BE2C (cell line): ENCODE measurements at regions not wholly inside any gene's neighbourhood (a gene's known extent, or its start where the extent isn't known, plus 50 kb on each side); places are given as distances from the start of the nearest gene placed in this dataset.

Source experiments
- DNase-seq: peaks from one replicate; pipeline ENCODE4 v3.0.0-alpha.2; 2020
- H3K27me3 ChIP-seq: fragments of 250-450 bp; sonication (Bioruptor Pico); 2 replicates; pipeline ENCODE4 v1.5.1; 2020; ENCODE audit warnings: mild to moderate bottlenecking
- H3K36me3 ChIP-seq: fragments of 250-450 bp; sonication (Bioruptor Pico); 2 replicates; pipeline ENCODE4 v1.5.1; 2020; ENCODE audit warnings: mild to moderate bottlenecking
- H3K4me1 ChIP-seq: fragments of 250-450 bp; sonication (Bioruptor Pico); 2 replicates; pipeline ENCODE4 v1.5.1; 2020
- H3K4me3 ChIP-seq: 2 replicates; pipeline ENCODE4 v1.5.1; 2011; ENCODE audit warnings: low read depth, low read length
- H3K9me3 ChIP-seq: fragments of 250-450 bp; sonication (Bioruptor Pico); 2 replicates; pipeline ENCODE4 v1.5.1; 2020
- CTCF ChIP-seq: IDR thresholded peaks from 2 replicates; pipeline ENCODE4 v1.5.1; 2012; ENCODE audit warnings: mild to moderate bottlenecking, low read depth, low read length

DNA sequence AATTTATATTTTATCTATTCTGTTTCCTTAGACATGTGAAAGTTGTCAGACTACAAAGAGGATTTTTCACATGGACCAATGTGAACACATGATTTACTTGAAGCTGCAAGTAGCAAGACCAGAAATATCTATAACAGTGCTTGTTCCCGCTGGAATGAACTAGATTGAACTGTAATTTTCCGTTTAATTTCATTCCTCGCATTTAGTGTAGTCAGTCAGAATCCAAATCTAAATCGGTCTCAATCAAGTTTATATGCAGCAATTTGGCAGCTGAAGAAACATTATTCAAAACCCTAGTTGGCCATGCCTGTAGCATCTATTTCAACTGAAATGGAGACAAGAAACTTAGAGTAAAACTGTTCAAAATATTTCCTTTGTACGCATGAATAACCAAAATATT is 570.7 kb upstream of the SLITRK5 start:
- no peak overlapping the region for H3K4me3 ChIP-seq
- H3K9me3 ChIP-seq, result no peaks in the 10 kb centered on the region
- no peaks in the 10 kb centered on the region for H3K27me3 ChIP-seq
- H3K4me1 ChIP-seq, result no peaks in the 10 kb centered on the region
- DNase-seq, result no peak
- no peaks in the 10 kb centered on the region for H3K36me3 ChIP-seq
- no peak for TF ChIP-seq CTCF

DNA sequence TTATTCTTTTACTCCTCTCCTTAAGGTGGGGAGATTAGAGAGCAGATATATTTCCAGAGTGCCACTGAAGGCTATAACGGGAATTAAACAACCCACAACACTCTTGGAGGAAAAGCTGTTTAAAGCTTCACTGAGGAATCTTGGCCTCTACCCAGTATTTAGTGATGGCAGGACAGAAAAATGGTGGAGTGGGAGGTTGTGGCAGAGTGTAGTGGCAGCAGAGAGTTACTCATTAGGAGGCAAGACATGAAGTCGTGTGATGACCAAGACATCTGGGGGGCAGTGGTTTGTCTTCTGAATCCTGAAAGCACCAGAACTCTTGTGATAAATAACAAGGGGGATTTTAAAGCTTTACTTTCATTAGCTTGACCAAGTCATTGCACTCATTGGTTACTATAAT is 563.5 kb upstream of the SLITRK5 start:
- no peak for DNase-seq
- TF ChIP-seq CTCF, result no peak

GRCh38 chr13:87120476-87120875 is 550.7 kb upstream of the SLITRK5 start:
- no peak for DNase-seq
- no peaks in the 10 kb centered on the region for H3K9me3 ChIP-seq
- TF ChIP-seq CTCF, result no peak
- H3K4me1 ChIP-seq, result no peaks in the 10 kb centered on the region
- H3K4me3 ChIP-seq, result no peak overlapping the region
- no peaks in the 10 kb centered on the region for H3K36me3 ChIP-seq
- H3K27me3 ChIP-seq, result no peaks in the 10 kb centered on the region

More for the DNA sequence above, 563.5 kb upstream of the SLITRK5 start:
- Histone ChIP-seq H3K4me3 (no peak overlapping the region), H3K27me3 (no peaks in the 10 kb centered on the region), H3K4me1 (no peaks in the 10 kb centered on the region), H3K36me3 (no peaks in the 10 kb centered on the region), H3K9me3 (no peaks in the 10 kb centered on the region)

- Histone ChIP-seq H3K4me1 (no peaks in the 10 kb centered on the region), H3K27me3 (no peaks in the 10 kb centered on the region), H3K9me3 (no peaks in the 10 kb centered on the region), H3K36me3 (no peaks in the 10 kb centered on the region), H3K4me3 (no peak overlapping the region)
- no peak for TF ChIP-seq CTCF
- no peak for DNase-seq
These were observed 548.6 kb upstream of the SLITRK5 start for GRCh38 chr13:87122551-87122950.

GRCh38 chr13:87123987-87124784 is 547.0 kb upstream of the SLITRK5 start:
- TF ChIP-seq CTCF, result no peak
- Histone ChIP-seq H3K4me1 (no peaks in the 10 kb centered on the region), H3K9me3 (no peaks in the 10 kb centered on the region), H3K4me3 (no peak overlapping the region), H3K27me3 (no peaks in the 10 kb centered on the region), H3K36me3 (no peaks in the 10 kb centered on the region)
- no peak for DNase-seq

GRCh38 chr13:87124785-87125074 is 546.4 kb upstream of the SLITRK5 start:
- H3K36me3 ChIP-seq, result no peaks in the 10 kb centered on the region
- no peaks in the 10 kb centered on the region for H3K4me1 ChIP-seq

More at GRCh38 chr13:87124785-87125074, 546.4 kb upstream of the SLITRK5 start:
- no peak for DNase-seq
- TF ChIP-seq CTCF, result no peak
- H3K27me3 ChIP-seq, result no peaks in the 10 kb centered on the region
- H3K4me3 ChIP-seq, result no peak overlapping the region
- H3K9me3 ChIP-seq, result no peaks in the 10 kb centered on the region
